Erythroblast (primary cell): ENCODE measurements at regions not wholly inside any gene's neighbourhood (a gene's known extent, or its start where the extent isn't known, plus 50 kb on each side); places are given as distances from the start of the nearest gene placed in this dataset.

ENCODE experiments used
- GATA1 ChIP-seq: IDR thresholded peaks from 2 replicates; pipeline ENCODE4 v1.6.1; 2011; ENCODE audit warnings: low read depth, mild to moderate bottlenecking, control low read depth, low read length, moderate library complexity
- POLR2A ChIP-seq: IDR thresholded peaks from 2 replicates; pipeline ENCODE4 v1.6.1; 2011; ENCODE audit warnings: mild to moderate bottlenecking, low read length

DNA sequence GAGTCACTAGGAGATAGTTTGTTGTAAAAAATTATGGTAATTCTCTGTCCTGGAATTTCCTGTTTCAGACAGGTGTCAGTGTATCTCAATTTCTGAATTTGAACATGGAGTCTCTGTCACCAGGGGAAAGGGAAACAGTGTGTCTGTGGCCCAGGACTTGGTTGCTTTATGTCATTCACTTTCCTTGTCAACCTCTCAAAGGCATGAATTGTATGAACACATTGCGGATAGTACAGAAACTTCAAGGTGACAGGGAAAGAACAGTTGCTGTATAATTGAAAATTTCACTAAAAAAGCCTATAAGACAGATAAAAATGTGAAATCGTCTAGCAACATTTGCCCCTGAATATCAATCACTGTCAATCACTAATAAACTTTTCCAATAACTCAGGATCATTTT is 175.0 kb upstream of the DPH6 start:
- TF ChIP-seq POLR2A (no peak), GATA1 (no peak)
